ENCODE measurements at regions not wholly inside any gene's neighbourhood (a gene's known extent, or its start where the extent isn't known, plus 50 kb on each side); places are given as distances from the start of the nearest gene placed in this dataset.

GRCh38 chr2:144256996-144257707 lies 262.8 kb downstream of the ZEB2 start:
- TF ChIP-seq YY1 (IDR thresholded peaks at IDR 0.05; ENCODE audit: insufficient read depth, insufficient read length) (no peak), ZNF274 (IDR thresholded peaks at IDR 0.05; ENCODE audit: low read depth, low read length) (no peak), SUZ12 (IDR thresholded peaks at IDR 0.05; ENCODE audit: extremely low read depth, insufficient read depth, insufficient read length) (no peak)

Data from NT2/D1 (cell line).